Mesothelial cell of epicardium (in vitro differentiated cells): ENCODE measurements at regions not wholly inside any gene's neighbourhood (a gene's known extent, or its start where the extent isn't known, plus 50 kb on each side); places are given as distances from the start of the nearest gene placed in this dataset.

Experiments
- DNase-seq, 2 experiments: peaks; one replicate each; pipeline ENCODE4 v3.0.0; 2021; ENCODE audit warnings: low spot score in 2 of 2; ENCODE audit not compliant: unreplicated experiment in 2 of 2
- H3K27ac Mint-ChIP-seq: 2 replicates; pipeline ENCODE4 v1.8.0; 2021; ENCODE audit warnings: mixed read lengths
- H3K27me3 Mint-ChIP-seq: 2 replicates; pipeline ENCODE4 v1.8.0; 2021; ENCODE audit warnings: low read depth, mixed read lengths
- H3K36me3 Mint-ChIP-seq: 2 replicates; pipeline ENCODE4 v1.8.0; 2021; ENCODE audit warnings: mixed read lengths
- H3K4me1 Mint-ChIP-seq: 2 replicates; pipeline ENCODE4 v1.8.0; 2021; ENCODE audit warnings: mixed read lengths
- H3K4me3 Mint-ChIP-seq: 2 replicates; pipeline ENCODE4 v1.8.0; 2021; ENCODE audit warnings: mild to moderate bottlenecking, moderate library complexity, mixed read lengths
- H3K9me3 Mint-ChIP-seq: 2 replicates; pipeline ENCODE4 v1.8.0; 2021; ENCODE audit warnings: mixed read lengths
- CTCF ChIP-seq: fragments of 200-600 bp; sonication (generic); IDR thresholded peaks from one replicate; pipeline ENCODE4 v1.5.0; 2021; ENCODE audit warnings: antibody characterized with exemption; ENCODE audit not compliant: unreplicated experiment

GRCh38 chr4:108361886-108362285, 193.2 kb upstream of the LEF1 start:
- peaks cover 23% of the 10 kb centered on the region for H3K27me3 Mint-ChIP-seq
- H3K4me1 Mint-ChIP-seq, result peaks cover 50% of the 10 kb centered on the region
- DNase-seq, result no peak
- no peak overlapping the region for H3K4me3 Mint-ChIP-seq
- peak overlapping the region; percentile 93 for H3K27ac Mint-ChIP-seq
- H3K9me3 Mint-ChIP-seq, result no peaks in the 10 kb centered on the region
- H3K36me3 Mint-ChIP-seq, result no peaks in the 10 kb centered on the region
- no peak for TF ChIP-seq CTCF

DNA sequence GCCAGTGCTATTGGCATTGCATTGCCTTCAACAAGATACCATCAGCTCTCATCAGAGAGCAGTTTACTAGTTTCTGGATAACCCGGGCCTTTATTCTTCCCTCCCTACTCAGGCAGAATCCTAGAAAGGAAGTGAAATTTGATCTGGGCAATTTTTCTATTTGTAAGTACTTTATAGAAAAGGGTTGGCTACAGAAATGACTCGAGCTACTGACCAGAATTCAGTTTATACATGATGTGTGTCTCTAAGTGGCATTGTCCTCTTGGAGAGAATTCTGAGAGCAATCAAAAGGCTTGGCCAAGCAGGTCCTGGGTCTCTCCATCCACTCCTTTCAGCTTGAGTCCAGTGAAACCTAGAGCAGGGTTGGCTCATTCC, 192.7 kb upstream of the LEF1 start:
- H3K4me1 Mint-ChIP-seq, result peaks cover 47% of the 10 kb centered on the region
- peak overlapping the region; percentile 93 for H3K27ac Mint-ChIP-seq
- no peak overlapping the region for H3K4me3 Mint-ChIP-seq
- peaks cover 25% of the 10 kb centered on the region for H3K27me3 Mint-ChIP-seq
- no peaks in the 10 kb centered on the region for H3K36me3 Mint-ChIP-seq
- H3K9me3 Mint-ChIP-seq, result no peaks in the 10 kb centered on the region
- TF ChIP-seq CTCF, result no peak
- no peak for DNase-seq

GRCh38 chr4:108360754-108361445, 192.2 kb upstream of the LEF1 start:
- peaks cover 25% of the 10 kb centered on the region for H3K27me3 Mint-ChIP-seq
- DNase-seq, result peak; percentile 36 to 64
- peak overlapping the region; percentile 93 for H3K27ac Mint-ChIP-seq
- no peaks in the 10 kb centered on the region for H3K36me3 Mint-ChIP-seq
- peaks cover 46% of the 10 kb centered on the region for H3K4me1 Mint-ChIP-seq
- no peak for TF ChIP-seq CTCF
- H3K4me3 Mint-ChIP-seq, result no peak overlapping the region
- no peaks in the 10 kb centered on the region for H3K9me3 Mint-ChIP-seq

GRCh38 chr4:108359986-108360681, 191.4 kb upstream of the LEF1 start:
- H3K4me1 Mint-ChIP-seq, result peaks cover 48% of the 10 kb centered on the region
- H3K4me3 Mint-ChIP-seq, result no peak overlapping the region
- no peak for DNase-seq
- TF ChIP-seq CTCF, result no peak
- H3K36me3 Mint-ChIP-seq, result no peaks in the 10 kb centered on the region
- peak overlapping the region; percentile 93 for H3K27ac Mint-ChIP-seq
- H3K9me3 Mint-ChIP-seq, result no peaks in the 10 kb centered on the region
- H3K27me3 Mint-ChIP-seq, result peaks cover 27% of the 10 kb centered on the region

DNA sequence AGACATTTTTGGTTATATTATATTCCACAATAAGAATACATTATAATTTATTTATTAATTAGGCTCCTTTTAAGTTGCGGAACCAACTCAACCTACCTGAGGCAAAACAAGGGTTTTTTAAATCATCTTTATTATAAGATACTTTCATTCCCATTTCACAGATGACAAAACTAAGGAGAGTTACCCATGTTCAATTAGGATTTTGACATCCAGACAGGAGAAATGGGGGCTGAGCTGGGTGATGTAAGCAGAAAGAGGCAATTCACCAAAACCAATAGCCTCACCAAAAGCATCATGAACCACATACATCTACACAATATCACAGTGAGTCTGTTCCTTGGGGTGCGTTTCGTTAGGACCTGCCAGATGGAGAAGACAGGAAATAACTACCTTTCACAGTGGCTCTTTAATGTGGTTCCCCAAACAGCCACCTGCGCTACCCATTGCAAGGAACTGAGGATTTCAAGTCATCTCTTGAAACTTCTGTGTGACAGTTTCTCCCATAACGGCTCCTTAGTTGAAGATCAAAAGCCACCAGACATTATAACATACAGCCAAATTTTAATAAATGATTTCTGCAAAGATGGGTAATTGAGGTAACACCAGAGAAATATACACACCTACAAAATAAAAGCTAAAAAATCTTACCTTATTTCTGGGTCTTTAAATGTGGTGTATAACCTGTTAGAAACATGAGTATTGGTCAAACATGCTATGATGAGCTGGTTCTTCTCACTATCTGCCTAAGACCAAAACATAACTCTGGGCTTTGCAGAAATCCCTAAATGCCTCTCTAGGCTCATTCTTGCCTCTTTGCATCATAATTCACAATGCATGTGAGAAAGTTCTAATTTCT, 190.6 kb upstream of the LEF1 start:
- Mint-ChIP-seq H3K27me3 (peaks cover 26% of the 10 kb centered on the region), H3K36me3 (no peaks in the 10 kb centered on the region), H3K27ac (no peak overlapping the region), H3K4me3 (no peak overlapping the region), H3K4me1 (peaks cover 51% of the 10 kb centered on the region), H3K9me3 (no peaks in the 10 kb centered on the region)
- DNase-seq, result no peak
- TF ChIP-seq CTCF, result no peak
